Neural cell (in vitro differentiated cells): ENCODE measurements at regions not wholly inside any gene's neighbourhood (a gene's known extent, or its start where the extent isn't known, plus 50 kb on each side); places are given as distances from the start of the nearest gene placed in this dataset.

Experiments
- CTCF ChIP-seq: fragments of 450-650 bp; IDR thresholded peaks from 2 replicates; pipeline ENCODE4 v1.5.1; 2014; ENCODE audit warnings: antibody characterized with exemption, mild to moderate bottlenecking, moderate library complexity; ENCODE audit not compliant: poor library complexity, severe bottlenecking
- EP300 ChIP-seq: fragments of 450-650 bp; conservative IDR thresholded peaks from 2 replicates; pipeline ENCODE4 v1.6.1; 2014; ENCODE audit warnings: antibody characterized with exemption, mild to moderate bottlenecking, moderate library complexity; ENCODE audit not compliant: poor library complexity, severe bottlenecking
- EZH2 ChIP-seq: fragments of 200-600, 300-800 bp; shearing (Covaris generic), sonication (generic); IDR thresholded peaks from 2 replicates; pipeline ENCODE4 v1.6.1; 2014; ENCODE audit warnings: antibody characterized with exemption, low read length, borderline replicate concordance, mild to moderate bottlenecking; ENCODE audit not compliant: insufficient read depth, poor library complexity, severe bottlenecking
- POLR2AphosphoS5 ChIP-seq: IDR thresholded peaks from 2 replicates; pipeline ENCODE4 v1.6.1; 2012
- RAD21 ChIP-seq: fragments of 450-650 bp; conservative IDR thresholded peaks from 2 replicates; pipeline ENCODE4 v1.6.1; 2014; ENCODE audit warnings: antibody characterized with exemption, mild to moderate bottlenecking, moderate library complexity
- REST ChIP-seq: IDR thresholded peaks from 2 replicates; pipeline ENCODE4 v1.6.1; 2012; ENCODE audit warnings: borderline replicate concordance
- SMC3 ChIP-seq: fragments of 450-650 bp; conservative IDR thresholded peaks from 2 replicates; pipeline ENCODE4 v1.6.1; 2014; ENCODE audit warnings: antibody characterized with exemption, mild to moderate bottlenecking, moderate library complexity; ENCODE audit not compliant: poor library complexity
- TAF1 ChIP-seq: IDR thresholded peaks from 2 replicates; pipeline ENCODE4 v1.6.1; 2012; ENCODE audit warnings: low read depth

GRCh38 chr12:58041441-58041840 is 100.1 kb downstream of the ATP23 start:
- TF ChIP-seq CTCF (no peak), POLR2AphosphoS5 (no peak), EP300 (no peak), TAF1 (no peak), REST (no peak), EZH2 (no peak), RAD21 (no peak), SMC3 (no peak)
